Astrocyte (in vitro differentiated cells and primary cell): ENCODE measurements at regions not wholly inside any gene's neighbourhood (a gene's known extent, or its start where the extent isn't known, plus 50 kb on each side); places are given as distances from the start of the nearest gene placed in this dataset.
"Not testable (repeated sequence)": the region's sequence is repeated elsewhere in the genome, so short reads cannot be mapped to it uniquely, and the experiment has no call there.

Source experiments
- EZH2 ChIP-seq: IDR thresholded peaks from 2 replicates; pipeline ENCODE4 v1.6.1; 2012; ENCODE audit warnings: mild to moderate bottlenecking, low read length, inconsistent platforms; ENCODE audit not compliant: insufficient read depth
- TF ChIP-seq, protein P1 (sequence below): IDR thresholded peaks from 2 replicates; pipeline ENCODE4 v1.5.1; 2011; ENCODE audit warnings: low read depth, mild to moderate bottlenecking, inconsistent platforms, low read length, moderate library complexity; ENCODE audit not compliant: insufficient read depth

DNA sequence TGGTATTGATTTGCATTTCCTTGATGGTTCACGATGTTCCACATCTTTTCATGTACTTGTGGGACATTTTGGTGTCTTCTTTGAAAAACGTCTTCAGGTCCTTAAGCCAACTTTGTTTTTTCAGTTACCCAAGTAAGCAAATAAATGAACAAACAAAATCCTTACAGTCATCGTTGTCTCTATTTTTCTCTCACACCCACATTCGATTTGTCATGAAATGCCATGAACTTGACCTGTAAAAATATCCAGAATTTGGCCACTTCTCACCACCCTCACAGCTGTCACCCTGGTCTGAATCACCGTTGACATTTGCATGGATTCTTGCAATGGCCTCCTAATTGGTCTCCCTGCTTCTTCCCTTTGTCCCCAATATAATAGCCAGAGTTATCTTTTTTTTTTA is 109.5 kb upstream of the METTL14 start:
- TF ChIP-seq, protein P1, sequence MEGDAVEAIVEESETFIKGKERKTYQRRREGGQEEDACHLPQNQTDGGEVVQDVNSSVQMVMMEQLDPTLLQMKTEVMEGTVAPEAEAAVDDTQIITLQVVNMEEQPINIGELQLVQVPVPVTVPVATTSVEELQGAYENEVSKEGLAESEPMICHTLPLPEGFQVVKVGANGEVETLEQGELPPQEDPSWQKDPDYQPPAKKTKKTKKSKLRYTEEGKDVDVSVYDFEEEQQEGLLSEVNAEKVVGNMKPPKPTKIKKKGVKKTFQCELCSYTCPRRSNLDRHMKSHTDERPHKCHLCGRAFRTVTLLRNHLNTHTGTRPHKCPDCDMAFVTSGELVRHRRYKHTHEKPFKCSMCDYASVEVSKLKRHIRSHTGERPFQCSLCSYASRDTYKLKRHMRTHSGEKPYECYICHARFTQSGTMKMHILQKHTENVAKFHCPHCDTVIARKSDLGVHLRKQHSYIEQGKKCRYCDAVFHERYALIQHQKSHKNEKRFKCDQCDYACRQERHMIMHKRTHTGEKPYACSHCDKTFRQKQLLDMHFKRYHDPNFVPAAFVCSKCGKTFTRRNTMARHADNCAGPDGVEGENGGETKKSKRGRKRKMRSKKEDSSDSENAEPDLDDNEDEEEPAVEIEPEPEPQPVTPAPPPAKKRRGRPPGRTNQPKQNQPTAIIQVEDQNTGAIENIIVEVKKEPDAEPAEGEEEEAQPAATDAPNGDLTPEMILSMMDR = not testable (repeated sequence)
- not testable (repeated sequence) for TF ChIP-seq EZH2
